Neural cell (in vitro differentiated cells): ENCODE measurements at regions not wholly inside any gene's neighbourhood (a gene's known extent, or its start where the extent isn't known, plus 50 kb on each side); places are given as distances from the start of the nearest gene placed in this dataset.

Source experiments
- H2AFZ ChIP-seq: fragments of 200-600, 300-800 bp; sonication (generic), shearing (Covaris generic); 2 replicates; pipeline ENCODE4 v1.6.0; 2014; ENCODE audit warnings: low read depth, mild to moderate bottlenecking, antibody characterized with exemption, low read length, moderate library complexity
- H3F3A ChIP-seq: fragments of 200-600 bp; shearing (Covaris generic); 2 replicates; pipeline ENCODE4 v1.6.1; 2016; ENCODE audit warnings: mild to moderate bottlenecking, moderate library complexity, mixed read lengths, antibody characterized with exemption, low read length; ENCODE audit not compliant: insufficient read depth, poor library complexity, severe bottlenecking
- H3K27ac ChIP-seq: fragments of 200-600, 300-800 bp; sonication (generic), shearing (Covaris generic); 2 replicates; pipeline ENCODE4 v1.5.1; 2014; ENCODE audit warnings: mild to moderate bottlenecking, low read length, moderate library complexity
- H3K27me3 ChIP-seq: fragments of 300-800, 200-600 bp; sonication (generic), shearing (Covaris generic); 2 replicates; pipeline ENCODE4 v1.6.0; 2014; ENCODE audit warnings: mild to moderate bottlenecking, low read depth, low read length, moderate library complexity; ENCODE audit not compliant: insufficient read depth
- H3K36me3 ChIP-seq: fragments of 300-800, 200-600 bp; sonication (generic), shearing (Covaris generic); 2 replicates; pipeline ENCODE4 v1.5.1; 2014; ENCODE audit warnings: mild to moderate bottlenecking, antibody characterized with exemption, low read length, moderate library complexity; ENCODE audit not compliant: insufficient read depth
- H3K4me2 ChIP-seq: fragments of 300-800, 200-600 bp; sonication (generic), shearing (Covaris generic); 2 replicates; pipeline ENCODE4 v1.6.0; 2014; ENCODE audit warnings: mild to moderate bottlenecking, low read length
- H3K4me3 ChIP-seq: fragments of 300-800, 200-600 bp; sonication (generic), shearing (Covaris generic); 2 replicates; pipeline ENCODE4 v1.5.1; 2014; ENCODE audit warnings: mild to moderate bottlenecking, low read length, moderate library complexity
- H3K79me2 ChIP-seq: fragments of 200-600 bp; shearing (Covaris generic); replicated peaks from 2 replicates; pipeline ENCODE4 v1.6.0; 2014; ENCODE audit warnings: mild to moderate bottlenecking, low read length, moderate library complexity; ENCODE audit not compliant: insufficient read depth
- H3K9ac ChIP-seq: fragments of 300-800, 200-600 bp; sonication (generic), shearing (Covaris generic); 2 replicates; pipeline ENCODE4 v1.6.1; 2016; ENCODE audit warnings: mild to moderate bottlenecking, low read length, mixed read lengths
- H3K9me2 ChIP-seq: fragments of 200-600 bp; shearing (Covaris generic); 2 replicates; pipeline ENCODE4 v1.6.1; 2016; ENCODE audit warnings: mild to moderate bottlenecking, low read length, mixed read lengths; ENCODE audit not compliant: insufficient read depth
- H3K9me3 ChIP-seq: fragments of 200-600, 300-800 bp; sonication (generic), shearing (Covaris generic); 2 replicates; pipeline ENCODE4 v1.6.1; 2016; ENCODE audit warnings: mild to moderate bottlenecking, mixed run types, low read length, moderate library complexity, mixed read lengths
- H4K20me1 ChIP-seq: fragments of 200-600 bp; shearing (Covaris generic); 2 replicates; pipeline ENCODE4 v1.6.1; 2016; ENCODE audit warnings: mild to moderate bottlenecking, mixed run types; ENCODE audit not compliant: insufficient read depth
- CTCF ChIP-seq: fragments of 450-650 bp; IDR thresholded peaks from 2 replicates; pipeline ENCODE4 v1.5.1; 2014; ENCODE audit warnings: antibody characterized with exemption, mild to moderate bottlenecking, moderate library complexity; ENCODE audit not compliant: poor library complexity, severe bottlenecking
- EP300 ChIP-seq: fragments of 450-650 bp; conservative IDR thresholded peaks from 2 replicates; pipeline ENCODE4 v1.6.1; 2014; ENCODE audit warnings: antibody characterized with exemption, mild to moderate bottlenecking, moderate library complexity; ENCODE audit not compliant: poor library complexity, severe bottlenecking
- EZH2 ChIP-seq: fragments of 200-600, 300-800 bp; shearing (Covaris generic), sonication (generic); IDR thresholded peaks from 2 replicates; pipeline ENCODE4 v1.6.1; 2014; ENCODE audit warnings: antibody characterized with exemption, low read length, borderline replicate concordance, mild to moderate bottlenecking; ENCODE audit not compliant: insufficient read depth, poor library complexity, severe bottlenecking
- MXI1 ChIP-seq: fragments of 450-650 bp; conservative IDR thresholded peaks from 2 replicates; pipeline ENCODE4 v1.6.1; 2014; ENCODE audit warnings: antibody characterized with exemption, mild to moderate bottlenecking; ENCODE audit not compliant: poor library complexity, severe bottlenecking
- POLR2AphosphoS5 ChIP-seq: IDR thresholded peaks from 2 replicates; pipeline ENCODE4 v1.6.1; 2012
- RAD21 ChIP-seq: fragments of 450-650 bp; conservative IDR thresholded peaks from 2 replicates; pipeline ENCODE4 v1.6.1; 2014; ENCODE audit warnings: antibody characterized with exemption, mild to moderate bottlenecking, moderate library complexity
- REST ChIP-seq: IDR thresholded peaks from 2 replicates; pipeline ENCODE4 v1.6.1; 2012; ENCODE audit warnings: borderline replicate concordance
- SMC3 ChIP-seq: fragments of 450-650 bp; conservative IDR thresholded peaks from 2 replicates; pipeline ENCODE4 v1.6.1; 2014; ENCODE audit warnings: antibody characterized with exemption, mild to moderate bottlenecking, moderate library complexity; ENCODE audit not compliant: poor library complexity
- TAF1 ChIP-seq: IDR thresholded peaks from 2 replicates; pipeline ENCODE4 v1.6.1; 2012; ENCODE audit warnings: low read depth

GRCh38 chrX:117788339-117788738, 328.3 kb downstream of the KLHL13 start:
- no peak overlapping the region for H3K4me2 ChIP-seq
- H3K79me2 ChIP-seq: no peaks in the 10 kb centered on the region
- no peaks in the 10 kb centered on the region for H3K36me3 ChIP-seq
- no peak overlapping the region for H3K9ac ChIP-seq
- TF ChIP-seq MXI1 (no peak), CTCF (no peak), EP300 (no peak), SMC3 (no peak), RAD21 (no peak), REST (no peak), TAF1 (no peak), EZH2 (no peak), POLR2AphosphoS5 (no peak)
- no peak overlapping the region for H3K27ac ChIP-seq
- H3K9me3 ChIP-seq: no peaks in the 10 kb centered on the region
- no peaks in the 10 kb centered on the region for H3K9me2 ChIP-seq
- H2AFZ ChIP-seq: no peak overlapping the region
- no peaks in the 10 kb centered on the region for H3F3A ChIP-seq
- H3K4me3 ChIP-seq: no peak overlapping the region
- no peaks in the 10 kb centered on the region for H3K27me3 ChIP-seq
- H4K20me1 ChIP-seq: no peaks in the 10 kb centered on the region

- H3K27ac ChIP-seq: no peak overlapping the region
- no peak overlapping the region for H3K4me2 ChIP-seq
- no peaks in the 10 kb centered on the region for H3F3A ChIP-seq
- no peak overlapping the region for H3K4me3 ChIP-seq
- H4K20me1 ChIP-seq: no peaks in the 10 kb centered on the region
- H3K9me2 ChIP-seq: no peaks in the 10 kb centered on the region
- no peaks in the 10 kb centered on the region for H3K79me2 ChIP-seq
- H2AFZ ChIP-seq: no peak overlapping the region
- no peaks in the 10 kb centered on the region for H3K36me3 ChIP-seq
- no peaks in the 10 kb centered on the region for H3K27me3 ChIP-seq
- no peaks in the 10 kb centered on the region for H3K9me3 ChIP-seq
- H3K9ac ChIP-seq: no peak overlapping the region
- TF ChIP-seq TAF1: no peak
Measured at GRCh38 chrX:117771384-117771783, 345.2 kb downstream of the KLHL13 start.
